Colonic mucosa (tissue), 4 donors: ENCODE measurements at regions not wholly inside any gene's neighbourhood (a gene's known extent, or its start where the extent isn't known, plus 50 kb on each side); places are given as distances from the start of the nearest gene placed in this dataset.

Experiments used
- DNase-seq: peaks from one replicate; pipeline ENCODE4 v3.0.0-alpha.2; 2020
- H3K27ac ChIP-seq: fragments of 200-600 bp; one replicate; pipeline ENCODE4 v1.8.0; 2021
- H3K27me3 ChIP-seq: fragments of 200-600 bp; one replicate; pipeline ENCODE4 v1.8.0; 2021
- H3K36me3 ChIP-seq: fragments of 200-600 bp; one replicate; pipeline ENCODE4 v1.8.0; 2021
- H3K4me1 ChIP-seq: fragments of 200-600 bp; one replicate; pipeline ENCODE4 v1.8.0; 2021; ENCODE audit warnings: mild to moderate bottlenecking
- H3K4me3 ChIP-seq: fragments of 200-600 bp; one replicate; pipeline ENCODE4 v1.8.0; 2021
- H3K9ac ChIP-seq, 2 donors: one replicate each; pipeline ENCODE4 v1.7.0; 2013; ENCODE audit warnings: control low read depth in 2 of 2, low read depth in 2 of 2, low read length in 2 of 2
- H3K9me3 ChIP-seq: fragments of 200-600 bp; one replicate; pipeline ENCODE4 v1.8.0; 2021
- CTCF ChIP-seq: fragments of 200-600 bp; IDR thresholded peaks from one replicate; pipeline ENCODE4 v1.8.0; 2022; ENCODE audit warnings: antibody characterized with exemption, mild to moderate bottlenecking
- intact Hi-C: fragments of 100-400 bp; cut with DNase I; formaldehyde crosslinking; loops from one replicate; pipeline ENCODE4 v1.14.1; 2022
- donor health status: healthy.
- donor health status: DM: no; HTN: no; CAD: no.
- donor health status: DM: no; HTN: no; CAD: no.

DNA sequence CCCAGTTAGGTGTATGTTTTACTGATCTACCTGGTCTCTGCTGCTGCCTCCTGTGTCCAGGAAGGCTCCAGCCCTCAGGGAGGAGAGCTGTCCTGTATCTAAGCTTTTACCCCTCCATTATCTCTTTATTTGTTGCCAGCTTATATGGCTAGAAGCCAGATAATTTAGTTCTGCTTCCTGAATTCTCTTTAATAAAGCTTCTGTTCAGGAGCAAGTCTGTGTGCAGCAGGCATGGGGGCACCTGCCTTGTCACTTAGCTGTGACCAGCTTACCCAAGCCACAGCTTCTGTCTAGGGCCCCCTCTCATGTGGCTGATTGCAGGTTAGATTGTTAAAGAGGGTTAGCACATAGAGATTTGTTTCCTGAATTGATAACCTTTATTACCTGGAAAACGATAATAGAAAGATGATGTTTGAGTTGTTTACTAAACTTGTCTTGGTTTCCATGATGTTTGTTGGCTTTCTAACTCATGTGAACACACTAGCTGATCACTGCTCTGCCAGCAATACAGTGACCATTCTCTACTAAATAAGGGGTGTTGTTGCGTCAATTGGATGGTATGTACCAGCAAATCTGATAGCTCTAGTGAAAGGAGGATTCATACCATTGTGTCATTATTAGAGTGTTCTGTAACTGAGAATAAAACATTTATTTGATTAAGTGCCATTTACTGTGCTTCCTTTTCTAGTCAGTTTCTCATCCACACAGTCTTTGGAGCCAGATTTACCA, 189.8 kb upstream of the ANK2 start:
- Histone ChIP-seq H3K9me3 (no peaks in the 10 kb centered on the region), H3K27ac (no peak overlapping the region), H3K4me1 (no peaks in the 10 kb centered on the region), H3K36me3 (no peaks in the 10 kb centered on the region), H3K27me3 (no peaks in the 10 kb centered on the region), H3K9ac (no peak overlapping the region), H3K4me3 (no peak overlapping the region)
- no peak for TF ChIP-seq CTCF
- no peak for DNase-seq
- intact Hi-C loops = no loop called here

GRCh38 chr4:112860830-112861690, 188.4 kb upstream of the ANK2 start:
- Histone ChIP-seq H3K4me3 (no peak overlapping the region), H3K27ac (no peak overlapping the region)
- no peak for TF ChIP-seq CTCF

DNA sequence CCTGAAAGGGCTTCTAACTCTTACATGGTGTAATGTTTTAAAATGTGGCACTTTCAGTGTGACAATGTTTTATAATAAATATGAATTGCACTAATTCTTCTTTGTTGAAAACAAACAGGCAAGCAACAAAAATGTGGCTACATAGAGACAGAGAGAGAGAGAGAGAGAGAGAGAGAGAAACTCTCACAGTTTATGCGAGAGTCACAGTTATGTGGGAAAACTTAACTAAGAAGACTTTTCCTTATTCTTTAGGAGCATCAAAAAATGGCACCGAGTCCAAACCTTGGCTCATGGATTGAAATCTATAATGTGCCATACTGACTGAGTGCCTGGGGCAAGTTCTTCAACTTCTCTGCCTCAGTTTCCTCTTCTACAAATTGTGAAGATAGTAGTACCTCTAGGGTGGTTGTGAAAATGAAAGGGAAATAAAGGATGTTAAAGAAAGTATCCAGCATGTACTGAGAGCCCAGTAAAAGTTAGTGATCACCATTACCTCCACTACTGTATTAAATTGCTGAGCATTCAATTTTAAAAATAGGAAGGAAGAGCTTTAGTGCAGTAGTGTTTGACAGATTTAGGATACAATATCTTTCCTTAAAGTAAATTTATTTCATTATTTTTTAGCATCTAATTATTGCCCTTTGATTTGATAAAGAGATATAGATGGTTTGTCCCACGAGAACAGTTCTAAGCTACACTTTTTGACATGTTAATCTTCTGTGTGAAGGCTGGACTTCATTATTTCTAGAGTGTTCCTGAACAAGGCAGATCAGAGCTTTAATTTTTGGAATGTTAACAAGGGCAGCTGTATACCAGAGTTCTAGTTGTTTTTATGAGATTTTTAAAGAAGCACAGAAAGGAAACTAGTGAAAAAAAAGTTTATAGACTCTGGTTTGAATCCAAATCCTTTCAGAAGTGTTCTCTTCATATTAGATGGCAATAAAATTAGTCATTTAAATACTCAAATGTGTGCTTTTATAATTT, 187.5 kb upstream of the ANK2 start:
- TF ChIP-seq CTCF = no peak
- no peaks in the 10 kb centered on the region for H3K4me1 ChIP-seq
- DNase-seq = no peak
- H3K27me3 ChIP-seq = no peaks in the 10 kb centered on the region
- no peaks in the 10 kb centered on the region for H3K36me3 ChIP-seq
- no peak overlapping the region for H3K4me3 ChIP-seq
- no peaks in the 10 kb centered on the region for H3K9me3 ChIP-seq
- intact Hi-C loops = no loop called here
- H3K9ac ChIP-seq = no peak overlapping the region
- H3K27ac ChIP-seq = no peak overlapping the region

More at GRCh38 chr4:112860830-112861690, 188.4 kb upstream of the ANK2 start:
- no peaks in the 10 kb centered on the region for H3K36me3 ChIP-seq
- no peaks in the 10 kb centered on the region for H3K4me1 ChIP-seq
- no peaks in the 10 kb centered on the region for H3K27me3 ChIP-seq
- H3K9ac ChIP-seq = no peak overlapping the region
- H3K9me3 ChIP-seq = no peaks in the 10 kb centered on the region
- intact Hi-C loops = no loop called here
- DNase-seq = no peak

GRCh38 chr4:112865443-112865842, 184.0 kb upstream of the ANK2 start:
- no peaks in the 10 kb centered on the region for H3K4me1 ChIP-seq
- no peak for DNase-seq
- H3K27ac ChIP-seq = no peak overlapping the region
- intact Hi-C loops = no loop called here
- H3K9me3 ChIP-seq = no peaks in the 10 kb centered on the region
- no peak for TF ChIP-seq CTCF
- no peaks in the 10 kb centered on the region for H3K36me3 ChIP-seq
- H3K4me3 ChIP-seq = no peak overlapping the region
- no peak overlapping the region for H3K9ac ChIP-seq
- no peaks in the 10 kb centered on the region for H3K27me3 ChIP-seq

DNA sequence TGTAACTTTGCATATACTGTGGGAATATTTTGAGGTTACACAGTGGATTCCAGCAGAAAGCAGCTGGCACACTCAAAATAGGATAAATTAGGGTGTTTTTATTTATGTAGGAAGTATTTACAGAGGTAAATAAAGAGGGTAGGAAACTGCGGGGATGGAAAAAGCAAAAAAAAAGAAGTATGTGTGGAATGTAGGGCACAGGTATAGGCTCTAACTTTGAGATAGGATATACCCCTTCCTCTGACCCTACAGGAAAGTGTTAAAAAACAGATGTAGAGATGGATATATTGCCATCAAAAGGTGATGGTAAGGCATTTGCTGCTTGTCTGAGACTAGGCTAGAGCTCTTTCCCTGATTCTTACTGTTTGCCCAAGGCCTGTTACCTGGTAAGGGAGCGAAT, 173.1 kb upstream of the ANK2 start:
- no peak for TF ChIP-seq CTCF
- H3K9ac ChIP-seq = no peak overlapping the region
- H3K27me3 ChIP-seq = no peaks in the 10 kb centered on the region
- no peak overlapping the region for H3K4me3 ChIP-seq
- H3K9me3 ChIP-seq = no peaks in the 10 kb centered on the region
- no peaks in the 10 kb centered on the region for H3K4me1 ChIP-seq
- H3K27ac ChIP-seq = no peak overlapping the region
- intact Hi-C loops = no loop called here
- no peak for DNase-seq
- no peaks in the 10 kb centered on the region for H3K36me3 ChIP-seq
